SK-N-MC (cell line): ENCODE measurements at regions not wholly inside any gene's neighbourhood (a gene's known extent, or its start where the extent isn't known, plus 50 kb on each side); places are given as distances from the start of the nearest gene placed in this dataset.

Experiments
- EZH2 ChIP-seq: fragments of 200-600 bp; sonication (generic); IDR thresholded peaks from one replicate; pipeline ENCODE4 v1.6.1; 2017; ENCODE audit warnings: antibody characterized with exemption
- POLR2AphosphoS5 ChIP-seq: IDR thresholded peaks from 2 replicates; pipeline ENCODE4 v1.6.1; 2012; ENCODE audit warnings: mild to moderate bottlenecking, low read depth, low read length, borderline replicate concordance

DNA sequence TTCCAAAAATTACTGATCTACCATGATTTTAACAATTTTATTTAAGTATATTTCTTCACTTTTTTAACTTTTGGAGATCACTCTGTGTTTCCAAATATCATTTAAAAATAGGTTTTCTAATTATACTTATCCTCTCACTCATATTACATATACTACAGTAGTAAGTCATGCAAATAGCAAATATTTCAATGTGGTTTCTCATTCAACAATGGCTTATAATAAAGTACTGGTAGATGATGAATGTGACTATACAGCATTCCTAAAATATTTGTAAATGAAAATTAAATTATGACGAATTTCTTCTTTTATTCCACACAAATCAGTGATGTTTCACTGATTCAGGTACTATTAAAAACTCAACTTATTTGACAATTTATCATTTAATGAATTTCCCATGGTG is 176.3 kb upstream of the MEF2C start:
- no peak for TF ChIP-seq POLR2AphosphoS5
- no peak for TF ChIP-seq EZH2
